HUES64 (cell line): ENCODE measurements at regions not wholly inside any gene's neighbourhood (a gene's known extent, or its start where the extent isn't known, plus 50 kb on each side); places are given as distances from the start of the nearest gene placed in this dataset.

ENCODE experiments used
- H3K27ac ChIP-seq: 2 replicates; pipeline ENCODE4 v1.7.0; 2013; ENCODE audit warnings: low read depth, low read length, inconsistent platforms
- H3K27me3 ChIP-seq: 2 replicates; pipeline ENCODE4 v1.6.1; 2013; ENCODE audit warnings: mild to moderate bottlenecking, low read length; ENCODE audit not compliant: insufficient read depth
- H3K36me3 ChIP-seq: 2 replicates; pipeline ENCODE4 v1.6.1; 2013; ENCODE audit warnings: mild to moderate bottlenecking, low read length; ENCODE audit not compliant: insufficient read depth
- H3K4me1 ChIP-seq: 2 replicates; pipeline ENCODE4 v1.6.1; 2013; ENCODE audit warnings: mild to moderate bottlenecking, low read length, moderate library complexity; ENCODE audit not compliant: insufficient read depth
- H3K4me3 ChIP-seq: 2 replicates; pipeline ENCODE4 v1.5.1; 2013; ENCODE audit warnings: mild to moderate bottlenecking, low read length, moderate library complexity
- H3K9ac ChIP-seq: 2 replicates; pipeline ENCODE4 v1.6.1; 2013; ENCODE audit warnings: mild to moderate bottlenecking, low read depth, low read length
- H3K9me3 ChIP-seq: 2 replicates; pipeline ENCODE4 v1.6.1; 2013; ENCODE audit warnings: low read depth, low read length; ENCODE audit not compliant: insufficient read depth
- WGBS: fragments of 150-250, 120-280 bp; methylation state at CpG from one replicate; pipeline ENCODE4 v1.1.7; 2013; ENCODE audit warnings: missing lambda C conversion rate; 5-methylcytosine and 5-hydroxymethylcytosine counted together

DNA sequence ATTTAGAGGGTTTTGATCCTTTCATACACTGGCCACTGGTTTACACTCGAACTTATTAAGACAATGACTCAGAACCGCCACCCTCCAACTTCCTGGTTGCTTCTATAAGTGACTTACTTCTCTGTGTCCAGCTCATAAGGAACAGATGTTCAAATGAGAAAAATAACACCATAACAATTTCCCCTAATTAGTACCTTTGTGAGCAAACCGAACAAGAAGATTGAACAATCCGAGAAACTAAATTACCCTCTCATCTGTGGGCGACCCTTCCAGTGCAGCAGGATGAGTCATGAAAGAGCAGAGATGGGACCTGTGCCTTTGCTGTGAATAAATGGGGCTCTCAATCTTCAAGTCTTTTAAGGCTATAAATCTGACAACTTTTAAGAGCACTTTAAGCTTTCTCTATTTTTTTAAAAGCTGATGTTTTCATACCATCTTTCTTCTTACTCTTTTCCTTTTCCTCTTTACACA is 146.8 kb upstream of the RASSF8 start:
- no peaks in the 10 kb centered on the region for H3K36me3 ChIP-seq
- no peak overlapping the region for H3K27ac ChIP-seq
- H3K9ac ChIP-seq = no peak overlapping the region
- 0 out of 2 replicates have a peak, but pooled peaks cover 5% of the 10 kb centered on the region for H3K9me3 ChIP-seq
- no peaks in the 10 kb centered on the region for H3K27me3 ChIP-seq
- H3K4me3 ChIP-seq = no peak overlapping the region
- WGBS = 91% methylated on average over 5 of the region's 5 CpGs
- H3K4me1 ChIP-seq = no peaks in the 10 kb centered on the region

DNA sequence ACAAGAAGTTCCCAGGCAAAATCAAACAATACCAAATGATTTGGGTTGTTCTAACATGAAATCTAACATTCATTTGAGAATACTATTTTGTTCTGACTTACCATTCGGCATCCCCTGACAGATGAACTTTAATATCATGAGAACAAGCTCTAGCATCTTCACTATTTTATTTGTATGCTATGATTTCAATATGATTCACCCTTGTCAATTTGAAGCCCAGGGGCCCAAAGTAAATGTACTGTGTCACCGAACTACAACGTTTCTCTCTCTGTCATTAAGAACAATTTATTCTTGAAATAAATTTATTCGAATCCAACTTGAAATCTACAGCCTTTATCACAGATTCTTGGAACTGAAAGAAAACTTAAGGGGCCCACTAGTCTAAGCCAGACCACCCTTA is 146.2 kb upstream of the RASSF8 start:
- 94% methylated on average over 4 of the region's 4 CpGs for WGBS
- Histone ChIP-seq H3K4me3 (no peak overlapping the region), H3K4me1 (no peaks in the 10 kb centered on the region), H3K36me3 (no peaks in the 10 kb centered on the region), H3K9ac (no peak overlapping the region), H3K9me3 (0 out of 2 replicates have a peak, but pooled peaks cover 5% of the 10 kb centered on the region), H3K27ac (no peak overlapping the region), H3K27me3 (no peaks in the 10 kb centered on the region)

DNA sequence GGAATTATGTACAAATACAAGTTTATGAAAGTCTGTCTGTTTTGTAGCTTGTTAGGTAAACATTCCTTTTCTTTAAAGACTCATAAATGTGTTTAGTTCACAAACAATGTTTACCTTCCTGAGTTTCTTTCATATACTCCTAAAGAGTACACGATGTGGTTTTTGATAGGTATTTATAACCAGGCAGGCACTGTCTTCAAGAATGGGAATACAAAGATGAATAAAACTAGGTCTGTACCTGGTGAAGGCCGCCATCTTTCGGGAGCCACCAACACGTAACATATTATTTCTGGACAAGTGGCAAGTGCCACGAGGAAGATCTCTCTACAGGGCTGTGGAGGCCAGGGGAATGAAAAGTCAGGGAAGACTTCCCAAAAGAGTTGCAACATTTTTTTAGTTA is 144.6 kb upstream of the RASSF8 start:
- WGBS = 95% methylated on average over 5 of the region's 5 CpGs

DNA sequence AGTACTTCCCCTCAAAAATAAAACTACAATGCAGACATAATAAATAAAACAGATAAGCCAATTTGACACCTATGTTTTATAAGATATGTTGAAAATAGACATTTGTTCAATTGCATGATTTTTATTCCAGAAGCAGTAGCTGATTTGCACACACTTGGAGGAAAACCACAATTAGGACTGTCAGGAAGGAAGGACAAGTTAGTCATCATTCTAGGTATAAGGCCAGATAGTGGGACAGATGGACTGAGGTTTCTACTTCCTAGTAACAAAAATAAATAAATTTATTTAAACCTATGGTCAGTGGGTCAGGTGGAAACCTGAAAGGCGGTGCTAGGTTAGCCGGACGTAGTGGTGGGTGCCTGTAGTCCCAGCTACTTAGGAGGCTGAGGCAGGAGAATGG is 141.8 kb upstream of the RASSF8 start:
- no peak overlapping the region for H3K9ac ChIP-seq
- no peaks in the 10 kb centered on the region for H3K4me1 ChIP-seq
- no peaks in the 10 kb centered on the region for H3K27me3 ChIP-seq
- H3K36me3 ChIP-seq = no peaks in the 10 kb centered on the region
- H3K27ac ChIP-seq = no peak overlapping the region
- 91% methylated on average over 3 of the region's 3 CpGs for WGBS
- no peaks in the 10 kb centered on the region for H3K9me3 ChIP-seq
- no peak overlapping the region for H3K4me3 ChIP-seq

More for the DNA sequence above, 144.6 kb upstream of the RASSF8 start:
- Histone ChIP-seq H3K9me3 (0 out of 2 replicates have a peak, but pooled peaks cover under 1% of the 10 kb centered on the region), H3K4me1 (no peaks in the 10 kb centered on the region), H3K27me3 (no peaks in the 10 kb centered on the region), H3K36me3 (no peaks in the 10 kb centered on the region), H3K4me3 (no peak overlapping the region), H3K9ac (no peak overlapping the region), H3K27ac (no peak overlapping the region)

DNA sequence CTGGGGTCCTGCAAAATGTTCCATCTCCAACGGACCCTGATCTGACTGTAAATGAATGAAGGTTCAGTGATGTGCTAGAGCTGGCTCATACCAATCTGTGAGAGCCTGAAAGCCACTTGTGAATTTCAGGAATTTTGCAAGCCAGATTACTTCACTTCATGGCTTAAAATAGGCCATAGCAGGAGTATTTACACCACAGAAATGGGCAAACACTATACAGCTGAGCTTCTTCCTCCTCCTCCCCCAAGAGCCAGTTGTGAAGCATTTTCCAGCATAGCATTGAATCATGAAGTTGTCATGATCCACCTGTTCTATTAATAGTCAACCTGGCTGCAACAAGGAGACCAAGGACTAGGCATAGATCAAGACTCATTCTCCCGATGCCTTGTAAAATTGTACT is 141.3 kb upstream of the RASSF8 start:
- Histone ChIP-seq H3K4me1 (no peaks in the 10 kb centered on the region), H3K4me3 (no peak overlapping the region), H3K36me3 (no peaks in the 10 kb centered on the region), H3K27ac (no peak overlapping the region), H3K27me3 (no peaks in the 10 kb centered on the region), H3K9ac (no peak overlapping the region), H3K9me3 (no peaks in the 10 kb centered on the region)
- WGBS = 99% methylated on average over 2 of the region's 2 CpGs

DNA sequence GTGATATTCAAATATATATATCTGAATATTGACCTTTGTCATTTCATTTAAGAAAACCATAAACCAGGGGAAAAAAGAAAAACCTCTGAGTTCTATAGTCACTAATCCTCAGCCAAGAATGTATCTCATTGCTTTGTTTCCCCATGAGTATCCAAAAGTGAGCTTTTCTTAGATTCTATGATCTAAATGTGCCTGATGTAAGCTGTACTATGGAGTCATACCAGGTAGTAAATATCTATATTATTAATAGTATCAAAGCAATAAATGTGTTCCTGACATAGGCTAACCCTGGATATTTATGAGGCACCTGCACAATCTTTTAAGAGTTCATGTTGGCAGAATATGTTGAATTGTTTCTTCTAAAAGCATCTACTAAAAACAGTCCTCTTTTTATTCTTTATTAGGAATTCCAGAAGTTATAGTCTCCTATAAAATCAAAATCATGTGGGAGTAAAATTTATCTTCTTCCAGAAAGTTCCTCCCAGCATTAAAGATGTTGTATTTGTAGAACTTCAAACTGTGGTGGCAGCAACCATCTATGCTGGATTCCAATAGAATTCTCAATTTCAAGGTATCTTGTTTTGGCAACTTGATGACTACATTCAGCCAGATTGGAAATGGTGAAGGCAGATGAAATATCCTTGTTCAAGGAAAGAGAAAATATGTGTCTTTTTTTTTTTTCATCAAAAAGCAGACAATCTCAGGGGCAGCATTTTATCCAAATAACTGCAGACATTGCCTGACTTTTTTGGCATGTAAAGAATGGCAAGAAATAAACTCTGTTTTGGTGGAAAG is 139.7 kb upstream of the RASSF8 start:
- Histone ChIP-seq H3K4me1 (no peaks in the 10 kb centered on the region), H3K9me3 (no peaks in the 10 kb centered on the region), H3K27me3 (no peaks in the 10 kb centered on the region), H3K27ac (no peak overlapping the region), H3K36me3 (no peaks in the 10 kb centered on the region), H3K4me3 (no peak overlapping the region), H3K9ac (no peak overlapping the region)

DNA sequence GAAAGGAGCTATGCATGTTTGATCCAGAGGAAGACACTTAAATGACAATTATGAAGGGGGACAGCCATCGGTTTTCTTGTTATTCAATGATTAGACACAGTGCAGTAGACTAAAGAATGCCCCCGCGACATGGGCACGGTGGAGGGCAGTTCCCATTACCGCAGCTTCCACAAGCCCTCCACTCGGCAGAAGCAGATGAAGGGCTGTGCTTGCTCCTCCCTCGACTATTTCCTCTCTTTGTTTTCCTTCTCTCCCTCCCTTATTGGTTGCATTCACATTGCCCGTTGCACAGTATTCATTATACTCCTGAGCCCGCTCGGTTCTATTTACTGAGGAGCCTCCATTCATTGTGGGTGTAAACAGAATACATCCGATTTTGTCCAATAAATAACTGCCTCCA is 138.8 kb upstream of the RASSF8 start:
- H3K9me3 ChIP-seq = no peaks in the 10 kb centered on the region
- 81% methylated on average over 11 of the region's 11 CpGs for whole genome bisulfite sequencing
- H3K27ac ChIP-seq = no peak overlapping the region
- no peaks in the 10 kb centered on the region for H3K4me1 ChIP-seq
- no peaks in the 10 kb centered on the region for H3K27me3 ChIP-seq
- H3K36me3 ChIP-seq = no peaks in the 10 kb centered on the region
- H3K9ac ChIP-seq = no peak overlapping the region
- no peak overlapping the region for H3K4me3 ChIP-seq

DNA sequence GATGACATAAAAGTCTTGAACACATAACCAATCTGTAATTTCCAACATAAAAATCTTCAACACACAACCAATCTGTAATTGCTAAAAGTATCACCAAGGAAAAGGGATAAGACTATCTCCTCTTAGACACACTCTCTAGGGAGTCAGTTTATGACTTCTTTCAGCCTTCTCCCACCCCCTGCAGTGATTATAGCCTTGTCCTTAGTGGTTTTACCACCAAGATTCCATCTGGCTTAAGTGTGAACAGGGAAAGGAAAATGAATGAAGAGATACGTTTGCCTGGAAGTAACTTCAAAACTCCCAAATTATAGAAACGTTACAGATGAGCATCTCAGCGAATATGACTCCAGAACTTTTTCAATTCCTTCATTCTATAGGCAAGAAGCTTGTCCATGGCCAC is 136.2 kb upstream of the RASSF8 start:
- H3K9me3 ChIP-seq = no peaks in the 10 kb centered on the region
- H3K27me3 ChIP-seq = no peaks in the 10 kb centered on the region
- no peak overlapping the region for H3K9ac ChIP-seq
- no peaks in the 10 kb centered on the region for H3K36me3 ChIP-seq
- H3K27ac ChIP-seq = no peak overlapping the region
- no peak overlapping the region for H3K4me3 ChIP-seq
- H3K4me1 ChIP-seq = no peaks in the 10 kb centered on the region
- 98% methylated on average over 3 of the region's 3 CpGs for WGBS

DNA sequence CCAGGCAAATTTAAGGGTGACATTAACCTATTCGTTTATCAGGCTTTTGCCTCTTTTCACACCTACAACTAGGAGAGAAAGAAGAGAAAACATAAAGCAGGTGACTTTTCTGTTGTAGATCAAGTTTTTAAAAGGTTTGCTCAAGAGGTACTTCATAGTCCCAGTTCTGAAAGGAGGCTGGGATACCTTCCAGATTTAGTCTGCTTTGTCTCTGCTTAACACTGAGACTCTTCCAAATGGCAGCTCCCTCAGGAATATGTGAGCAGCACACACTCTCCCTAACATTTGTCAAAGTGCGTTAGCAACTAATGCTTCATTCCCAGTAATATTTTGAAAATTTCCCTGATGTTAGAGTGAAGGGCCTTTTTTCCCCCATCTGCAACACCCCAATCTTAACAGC is 133.7 kb upstream of the RASSF8 start:
- H3K4me1 ChIP-seq = no peaks in the 10 kb centered on the region
- H3K9ac ChIP-seq = no peak overlapping the region
- WGBS = 100% methylated on average over 1 of the region's 2 CpGs
- no peaks in the 10 kb centered on the region for H3K36me3 ChIP-seq
- no peaks in the 10 kb centered on the region for H3K9me3 ChIP-seq
- no peaks in the 10 kb centered on the region for H3K27me3 ChIP-seq
- H3K27ac ChIP-seq = no peak overlapping the region
- no peak overlapping the region for H3K4me3 ChIP-seq

DNA sequence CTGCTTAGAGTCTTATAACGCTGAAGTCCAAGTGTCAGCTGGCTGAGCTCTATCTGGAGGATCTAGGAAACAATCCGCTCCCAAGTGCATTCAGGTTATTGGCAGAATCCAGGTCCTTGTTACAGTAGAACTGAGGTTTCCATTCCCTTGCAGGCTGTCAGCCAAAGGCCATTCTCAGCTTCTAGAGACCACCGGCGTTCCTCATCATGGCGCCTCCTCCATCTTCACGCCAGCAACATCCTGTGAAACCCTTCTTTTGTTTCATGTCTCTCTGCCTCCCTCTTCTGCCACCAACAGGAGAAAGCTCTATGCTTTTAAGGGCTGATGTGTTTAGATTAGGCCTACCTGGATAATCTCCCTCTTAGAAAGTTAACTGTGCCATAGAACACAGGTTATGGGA is 133.0 kb upstream of the RASSF8 start:
- Histone ChIP-seq H3K27ac (no peak overlapping the region), H3K36me3 (no peaks in the 10 kb centered on the region), H3K4me3 (no peak overlapping the region), H3K27me3 (no peaks in the 10 kb centered on the region), H3K4me1 (no peaks in the 10 kb centered on the region), H3K9ac (no peak overlapping the region), H3K9me3 (no peaks in the 10 kb centered on the region)
- 95% methylated on average over 6 of the region's 6 CpGs for WGBS

DNA sequence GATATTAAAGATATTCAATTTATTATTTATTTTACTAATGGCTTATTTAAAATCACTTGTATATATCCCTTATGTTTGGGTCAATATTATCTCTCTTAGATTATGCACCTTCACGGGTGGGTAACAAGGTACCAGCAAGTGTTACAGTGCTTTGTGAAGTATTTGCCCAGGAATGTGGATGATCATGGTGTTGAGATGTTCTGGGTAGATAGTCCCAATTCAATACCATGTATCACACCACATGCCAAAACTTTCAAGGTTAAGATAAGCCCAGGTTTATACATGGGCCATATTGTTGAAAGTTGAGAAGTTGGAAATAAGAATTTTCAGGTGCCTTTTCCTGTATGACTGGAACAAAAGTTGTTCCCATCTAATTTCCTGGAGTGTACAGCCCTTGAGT is 131.3 kb upstream of the RASSF8 start:
- WGBS = 100% methylated on average over 1 of the region's 1 CpG
- no peaks in the 10 kb centered on the region for H3K9me3 ChIP-seq
- no peak overlapping the region for H3K4me3 ChIP-seq
- H3K9ac ChIP-seq = no peak overlapping the region
- no peaks in the 10 kb centered on the region for H3K27me3 ChIP-seq
- no peaks in the 10 kb centered on the region for H3K4me1 ChIP-seq
- H3K27ac ChIP-seq = no peak overlapping the region
- H3K36me3 ChIP-seq = no peaks in the 10 kb centered on the region

DNA sequence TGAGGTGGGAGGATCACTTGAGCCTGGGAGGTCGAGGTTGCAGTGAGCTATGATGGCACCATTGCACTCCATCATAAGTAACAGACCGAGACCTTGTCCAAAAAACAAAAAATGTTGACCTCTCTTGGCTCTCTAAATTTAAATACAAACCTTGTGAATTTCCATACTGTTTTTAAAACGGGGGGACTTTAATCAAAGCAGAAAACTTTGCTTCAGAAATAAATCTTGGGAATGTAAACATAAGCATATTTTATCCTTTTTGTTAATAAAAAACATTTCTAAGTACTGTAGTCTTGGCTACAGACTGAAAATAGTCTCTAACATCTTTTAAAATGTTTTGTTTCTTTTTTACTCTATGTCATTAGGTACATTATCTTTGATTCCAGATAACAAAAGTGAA is 130.7 kb upstream of the RASSF8 start:
- Histone ChIP-seq H3K4me3 (no peak overlapping the region), H3K4me1 (no peaks in the 10 kb centered on the region), H3K27me3 (no peaks in the 10 kb centered on the region), H3K9ac (no peak overlapping the region), H3K9me3 (no peaks in the 10 kb centered on the region), H3K27ac (no peak overlapping the region), H3K36me3 (no peaks in the 10 kb centered on the region)
- 98% methylated on average over 3 of the region's 3 CpGs for whole genome bisulfite sequencing
